ENCODE measurements at regions not wholly inside any gene's neighbourhood (a gene's known extent, or its start where the extent isn't known, plus 50 kb on each side); places are given as distances from the start of the nearest gene placed in this dataset.

- DNase-seq: no peak
- H3K9me3 ChIP-seq: no peaks in the 10 kb centered on the region
- H3K27ac ChIP-seq: peak overlapping the region in 1 of 3 donors; percentile 24
- 36% methylated on average over 10 of the region's 10 CpGs for WGBS (ENCODE audit: insufficient coverage, low coverage, low lambda C conversion rate, missing lambda C conversion rate)
- intact Hi-C loops (cut with DNase I): no loop called here
- H3K27me3 ChIP-seq: no peaks in the 10 kb centered on the region
- peak; percentile 26 to 74 (median 54) for ATAC-seq
- H3K4me1 ChIP-seq: no peaks in the 10 kb centered on the region
- no peaks in the 10 kb centered on the region for H3K36me3 ChIP-seq
- H3K4me3 ChIP-seq: no peak overlapping the region
- no peak for TF ChIP-seq POLR2A (IDR thresholded peaks at IDR 0.05)
- TF ChIP-seq CTCF (IDR thresholded peaks at IDR 0.05): no peak
Measured at GRCh38 chr3:24042174-24043059, 97.3 kb downstream of the NR1D2 start.

- no CpG with 5 or more reads among the region's 4 CpGs for WGBS (ENCODE audit: insufficient coverage, low coverage, low lambda C conversion rate, missing lambda C conversion rate)
- H3K9me3 ChIP-seq: no peaks in the 10 kb centered on the region
Measured at GRCh38 chr3:24043168-24043567, 98.1 kb downstream of the NR1D2 start.

GRCh38 chr3:24043985-24044384 is 98.9 kb downstream of the NR1D2 start:
- DNase-seq (no peak), ATAC-seq (no peak)
- Histone ChIP-seq H3K4me3 (no peak overlapping the region), H3K36me3 (no peaks in the 10 kb centered on the region), H3K9me3 (no peaks in the 10 kb centered on the region), H3K27me3 (no peaks in the 10 kb centered on the region), H3K4me1 (no peaks in the 10 kb centered on the region), H3K27ac (no peak overlapping the region)
- TF ChIP-seq POLR2A (IDR thresholded peaks at IDR 0.05): no peak
- TF ChIP-seq CTCF (IDR thresholded peaks at IDR 0.05): no peak
- 84% methylated on average over 5 of the region's 5 CpGs for WGBS (ENCODE audit: insufficient coverage, low coverage, low lambda C conversion rate, missing lambda C conversion rate)
- intact Hi-C loops (cut with DNase I): no loop called here

More at GRCh38 chr3:24043168-24043567, 98.1 kb downstream of the NR1D2 start:
- H3K27me3 ChIP-seq: no peaks in the 10 kb centered on the region
- no peak overlapping the region for H3K4me3 ChIP-seq
- no peak for TF ChIP-seq POLR2A (IDR thresholded peaks at IDR 0.05)
- no peak for TF ChIP-seq CTCF (IDR thresholded peaks at IDR 0.05)
- H3K36me3 ChIP-seq: no peaks in the 10 kb centered on the region
- ATAC-seq (no peak), DNase-seq (no peak)
- peak overlapping the region in 1 of 3 donors; percentile 24 for H3K27ac ChIP-seq
- H3K4me1 ChIP-seq: no peaks in the 10 kb centered on the region
- intact Hi-C loops (cut with DNase I): no loop called here

- H3K9me3 ChIP-seq: no peaks in the 10 kb centered on the region
- ATAC-seq (peak in 2 of 4 donors; percentile 31 to 55), DNase-seq (no peak)
- H3K4me3 ChIP-seq: no peak overlapping the region
- no peak overlapping the region for H3K27ac ChIP-seq
- H3K4me1 ChIP-seq: no peaks in the 10 kb centered on the region
- no peaks in the 10 kb centered on the region for H3K27me3 ChIP-seq
- TF ChIP-seq CTCF (IDR thresholded peaks at IDR 0.05) (no peak), POLR2A (IDR thresholded peaks at IDR 0.05) (no peak)
- no peaks in the 10 kb centered on the region for H3K36me3 ChIP-seq
- intact Hi-C loops (cut with DNase I): no loop called here
Measured at GRCh38 chr3:24046214-24046613, 101.1 kb downstream of the NR1D2 start.
